ENCODE measurements at regions not wholly inside any gene's neighbourhood (a gene's known extent, or its start where the extent isn't known, plus 50 kb on each side); places are given as distances from the start of the nearest gene placed in this dataset.

DNA sequence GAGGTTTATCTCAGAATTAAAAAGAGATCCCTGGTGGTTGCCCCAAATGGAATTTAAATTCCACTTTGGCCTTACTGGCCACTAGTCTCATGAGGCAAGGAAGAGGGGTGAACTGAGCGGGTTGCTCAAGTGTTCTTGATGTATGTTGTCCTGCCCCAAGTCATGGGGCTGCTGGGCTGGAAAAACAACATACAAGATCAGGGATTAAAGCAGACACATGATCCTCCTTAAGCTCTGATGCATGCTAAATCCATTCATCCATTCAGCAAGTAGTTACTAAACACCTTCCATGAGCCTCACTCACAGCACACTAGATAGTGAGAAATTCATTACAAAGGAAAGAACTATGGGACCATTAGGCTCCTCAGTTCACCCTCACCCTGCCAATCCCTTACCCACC lies 196.3 kb downstream of the MREG start:
- ATAC-seq, result no peak
- BruUV-seq (replicated peaks), result no TSS peak
- Histone ChIP-seq H2AFZ (ENCODE audit: low read depth, low read length) (no peak overlapping the region), H3K36me3 (ENCODE audit: control insufficient read depth, insufficient read depth, low read length) (no peaks in the 10 kb centered on the region), H3K4me3 (no peak overlapping the region), H3K9ac (ENCODE audit: insufficient read depth in 1 of 2, low read depth in 2 of 2, low read length in 2 of 2) (no peak overlapping the region), H3K9me3 (replicated peaks; ENCODE audit: control insufficient read depth, insufficient read depth, low read depth, low read length) (no peaks in the 10 kb centered on the region), H3K9me1 (ENCODE audit: control insufficient read depth, insufficient read depth, low read length) (no peaks in the 10 kb centered on the region), H3K4me1 (replicated peaks in 1 of 2; ENCODE audit: control insufficient read depth in 2 of 2, insufficient read depth in 2 of 2, low read length in 2 of 2) (peaks cover 0 to 3% of the 10 kb centered on the region in 2 experiments; a peak in 2 of 5 replicates), H3K79me2 (ENCODE audit: control insufficient read depth, insufficient read depth, low read length) (no peaks in the 10 kb centered on the region), H3K27ac (ENCODE audit: extremely low read depth, low read depth, low read length) (no peak overlapping the region), H4K20me1 (replicated peaks; ENCODE audit: control insufficient read depth, insufficient read depth, low read length) (no peaks in the 10 kb centered on the region), H3K4me2 (ENCODE audit: insufficient read depth, low read length) (no peak overlapping the region), H3K27me3 (ENCODE audit: control insufficient read depth in 2 of 2, insufficient read depth in 2 of 2, low read length in 2 of 2) (no peaks in the 10 kb centered on the region)
- CTCF ChIA-PET (ENCODE audit: low intra/inter-chr PET ratio), result no interaction called here
- intact Hi-C loops (cut with micrococcal nuclease) (no loop called here), in situ Hi-C loops (cut with MboI) (no loop called here)
- FAIRE-seq, result no peak
- DNase-seq (ENCODE audit: extremely low read depth in 1 of 4, low spot score in 3 of 4), result no peak
- POLR2A ChIA-PET, result no interaction called here
- 20% methylated on average over 1 of the region's 1 CpG for whole genome bisulfite sequencing (ENCODE audit: insufficient coverage, low coverage, missing lambda C conversion rate)
- TF ChIP-seq SREBF2 (CRISPR knock-in tag; IDR thresholded peaks at IDR 0.05) (no peak), ZNF3 (CRISPR knock-in tag; IDR thresholded peaks at IDR 0.05) (no peak), ZBTB17 (CRISPR knock-in tag; IDR thresholded peaks at IDR 0.05) (no peak), MTF1 (CRISPR knock-in tag; IDR thresholded peaks at IDR 0.05; ENCODE audit: borderline replicate concordance) (no peak), MBD2 (IDR thresholded peaks at IDR 0.05; ENCODE audit: borderline replicate concordance, low read depth) (no peak), ZNF699 (CRISPR knock-in tag; IDR thresholded peaks at IDR 0.05; ENCODE audit: insufficient replicate concordance) (no peak), KLF16 (IDR thresholded peaks at IDR 0.05) (no peak)
- TF ChIP-seq, protein P1, sequence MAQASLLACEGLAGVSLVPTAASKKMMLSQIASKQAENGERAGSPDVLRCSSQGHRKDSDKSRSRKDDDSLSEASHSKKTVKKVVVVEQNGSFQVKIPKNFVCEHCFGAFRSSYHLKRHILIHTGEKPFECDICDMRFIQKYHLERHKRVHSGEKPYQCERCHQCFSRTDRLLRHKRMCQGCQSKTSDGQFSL (CRISPR knock-in tag; IDR thresholded peaks at IDR 0.05), result no peak
- TF ChIP-seq, protein P1 (tag; IDR thresholded peaks at IDR 0.05), result no peak
- TF ChIP-seq, protein P2, sequence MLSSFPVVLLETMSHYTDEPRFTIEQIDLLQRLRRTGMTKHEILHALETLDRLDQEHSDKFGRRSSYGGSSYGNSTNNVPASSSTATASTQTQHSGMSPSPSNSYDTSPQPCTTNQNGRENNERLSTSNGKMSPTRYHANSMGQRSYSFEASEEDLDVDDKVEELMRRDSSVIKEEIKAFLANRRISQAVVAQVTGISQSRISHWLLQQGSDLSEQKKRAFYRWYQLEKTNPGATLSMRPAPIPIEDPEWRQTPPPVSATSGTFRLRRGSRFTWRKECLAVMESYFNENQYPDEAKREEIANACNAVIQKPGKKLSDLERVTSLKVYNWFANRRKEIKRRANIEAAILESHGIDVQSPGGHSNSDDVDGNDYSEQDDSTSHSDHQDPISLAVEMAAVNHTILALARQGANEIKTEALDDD (IDR thresholded peaks at IDR 0.05), result no peak
